SK-N-SH (cell line): ENCODE measurements at regions not wholly inside any gene's neighbourhood (a gene's known extent, or its start where the extent isn't known, plus 50 kb on each side); places are given as distances from the start of the nearest gene placed in this dataset.

Experiments used
- CTCF ChIA-PET: fragments of 300-600, 350-600 bp; formaldehyde crosslinking; extraction: SDS; loops from one replicate; lab custom pipeline; 2021; lab: Yijun Ruan, JAX
- POLR2A ChIA-PET: fragments of 350-600 bp; sonication (Branson Sonifier 250); formaldehyde crosslinking; extraction: SDS; loops from one replicate; lab custom pipeline; 2020; ENCODE audit warnings: antibody characterized with exemption, inconsistent platforms; lab: Yijun Ruan, JAX
- DNase-seq: peaks from one replicate; pipeline ENCODE4 v3.0.0; 2012
- H2AFZ ChIP-seq: fragments of 200-600 bp; sonication (generic); 2 replicates; pipeline ENCODE4 v1.8.1; 2016; ENCODE audit warnings: antibody characterized with exemption, mild to moderate bottlenecking, low read depth
- H3F3A ChIP-seq: fragments of 200-600 bp; sonication (generic); replicated peaks from 2 replicates; pipeline ENCODE3; 2016; ENCODE audit warnings: antibody characterized with exemption, mild to moderate bottlenecking; ENCODE audit not compliant: insufficient read depth
- H3K27ac ChIP-seq, 2 experiments: fragments of 200-500 bp in 1 of 2; fragments of 200-600 bp in 1 of 2; sonication (Bioruptor generic) in 1 of 2; sonication (generic), shearing (Covaris generic) in 1 of 2; 2 replicates each; pipeline versions ENCODE4 v1.5.1 to v1.6.1; 2014 to 2016; ENCODE audit warnings: low read depth in 2 of 2, inconsistent platforms in 1 of 2, low read length in 1 of 2, mild to moderate bottlenecking in 1 of 2, mixed read lengths in 1 of 2
- H3K27me3 ChIP-seq: fragments of 200-600 bp; sonication (generic), shearing (Covaris generic); 2 replicates; pipeline ENCODE4 v1.6.1; 2016; ENCODE audit warnings: mixed run types; ENCODE audit not compliant: insufficient read depth
- H3K36me3 ChIP-seq, 2 experiments: fragments of 200-500 bp in 1 of 2; fragments of 200-600 bp in 1 of 2; sonication (Bioruptor generic) in 1 of 2; sonication (generic) in 1 of 2; replicated peaks in 1 of 2; 2 replicates each; pipeline versions ENCODE3 to v1.5.1; 2014 to 2016; ENCODE audit warnings: low read length in 1 of 2, mild to moderate bottlenecking in 1 of 2; ENCODE audit not compliant: insufficient read depth in 2 of 2, control insufficient read depth in 1 of 2
- H3K4me1 ChIP-seq, 2 experiments: fragments of 200-500 bp in 1 of 2; fragments of 200-600 bp in 1 of 2; sonication (Bioruptor generic) in 1 of 2; sonication (generic), shearing (Covaris generic) in 1 of 2; 2 replicates each; pipeline versions ENCODE4 v1.5.1 to v1.6.1; 2014 to 2016; ENCODE audit warnings: low read depth in 1 of 2, low read length in 1 of 2, mixed run types in 1 of 2; ENCODE audit not compliant: insufficient read depth in 2 of 2, control insufficient read depth in 1 of 2
- H3K4me2 ChIP-seq: fragments of 200-600 bp; sonication (generic), shearing (Covaris generic); 2 replicates; pipeline ENCODE4 v1.6.1; 2017; ENCODE audit warnings: mixed run types
- H3K4me3 ChIP-seq, 2 experiments: fragments of 200-500 bp in 1 of 2; fragments of 200-600 bp in 1 of 2; sonication (Bioruptor generic) in 1 of 2; sonication (generic), shearing (Covaris generic) in 1 of 2; 2 replicates each; pipeline versions ENCODE4 v1.5.1 to v1.8.1; 2014 to 2016; ENCODE audit warnings: low read depth in 2 of 2, inconsistent platforms in 1 of 2, low read length in 1 of 2, mild to moderate bottlenecking in 1 of 2, mixed read lengths in 1 of 2, moderate library complexity in 1 of 2
- H3K79me2 ChIP-seq: fragments of 200-600 bp; sonication (generic); 2 replicates; pipeline ENCODE4 v1.8.1; 2017; ENCODE audit warnings: mild to moderate bottlenecking; ENCODE audit not compliant: insufficient read depth
- H3K9ac ChIP-seq: fragments of 200-600 bp; sonication (generic); 2 replicates; pipeline ENCODE4 v1.6.1; 2017; ENCODE audit warnings: mixed run types
- H3K9me2 ChIP-seq: fragments of 200-600 bp; sonication (generic); 2 replicates; pipeline ENCODE4 v1.6.1; 2017; ENCODE audit warnings: mixed run types
- H3K9me3 ChIP-seq: fragments of 200-600 bp; sonication (generic); 2 replicates; pipeline ENCODE4 v1.6.1; 2017; ENCODE audit warnings: mixed run types, mild to moderate bottlenecking, moderate library complexity
- H4K20me1 ChIP-seq: fragments of 200-600 bp; sonication (generic); 2 replicates; pipeline ENCODE4 v1.6.1; 2017; ENCODE audit warnings: mild to moderate bottlenecking, mixed run types; ENCODE audit not compliant: insufficient read depth
- CHD2 ChIP-seq: fragments of 150-350 bp; IDR thresholded peaks from 2 replicates; pipeline ENCODE4 v1.6.1; 2018; ENCODE audit warnings: low read length; ENCODE audit not compliant: partially characterized antibody
- FOSL2 ChIP-seq: IDR thresholded peaks from 2 replicates; pipeline ENCODE4 v1.4.0; 2012; ENCODE audit warnings: low read depth, mild to moderate bottlenecking, moderate library complexity, borderline replicate concordance
- FOXJ3 ChIP-seq: sonication (generic); formaldehyde crosslinking; IDR thresholded peaks from 2 replicates; pipeline ENCODE4 v1.5.1; 2020; ENCODE audit warnings: mild to moderate bottlenecking, missing genetic modification reagents
- FOXM1 ChIP-seq: IDR thresholded peaks from 2 replicates; pipeline ENCODE4 v1.4.0; 2012; ENCODE audit warnings: low read depth, mild to moderate bottlenecking
- MEF2A ChIP-seq: IDR thresholded peaks from 2 replicates; pipeline ENCODE4 v1.4.0; 2012; ENCODE audit warnings: low read depth, borderline replicate concordance
- MXI1 ChIP-seq: IDR thresholded peaks from 2 replicates; pipeline ENCODE4 v1.6.1; 2012; ENCODE audit warnings: mild to moderate bottlenecking, low read depth, low read length, improper control_type of control experiment
- NFIC ChIP-seq: IDR thresholded peaks from 2 replicates; pipeline ENCODE4 v1.4.0; 2012; ENCODE audit warnings: borderline replicate concordance
- NRF1 ChIP-seq: IDR thresholded peaks from 2 replicates; pipeline ENCODE4 v1.6.1; 2012; ENCODE audit warnings: low read depth, mild to moderate bottlenecking, low read length
- RCOR1 ChIP-seq: fragments of 150-350 bp; IDR thresholded peaks from 2 replicates; pipeline ENCODE4 v1.6.1; 2017; ENCODE audit warnings: antibody characterized with exemption, low read length
- RXRA ChIP-seq: IDR thresholded peaks from 2 replicates; pipeline ENCODE4 v1.4.0; 2012; ENCODE audit warnings: low read depth, mild to moderate bottlenecking, borderline replicate concordance
- SIN3A ChIP-seq: IDR thresholded peaks from 2 replicates; pipeline ENCODE4 v1.6.1; 2012; ENCODE audit warnings: low read depth, mild to moderate bottlenecking, low read length, moderate library complexity, borderline replicate concordance
- TAF1 ChIP-seq: IDR thresholded peaks from 2 replicates; pipeline ENCODE4 v1.6.1; 2012; ENCODE audit warnings: low read depth, mild to moderate bottlenecking, low read length, moderate library complexity, borderline replicate concordance
- TCF12 ChIP-seq: IDR thresholded peaks from 2 replicates; pipeline ENCODE4 v1.4.0; 2012
- USF2 ChIP-seq: fragments of 150-350 bp; IDR thresholded peaks from 2 replicates; pipeline ENCODE4 v1.6.1; 2017; ENCODE audit warnings: antibody characterized with exemption, low read length, low read depth, borderline replicate concordance
- YY1 ChIP-seq: IDR thresholded peaks from 2 replicates; pipeline ENCODE4 v1.4.0; 2012; ENCODE audit warnings: low read depth, mild to moderate bottlenecking
- ZBTB33 ChIP-seq: IDR thresholded peaks from 2 replicates; pipeline ENCODE4 v1.4.0; 2012; ENCODE audit warnings: low read depth, borderline replicate concordance
- WGBS: methylation state at CpG from one replicate; pipeline ENCODE4 v1.1.6; 2017; ENCODE audit warnings: low lambda C conversion rate; 5-methylcytosine and 5-hydroxymethylcytosine counted together
- TF ChIP-seq, protein P1 (sequence below): IDR thresholded peaks from 2 replicates; pipeline ENCODE4 v1.4.0; 2012; ENCODE audit warnings: low read depth, borderline replicate concordance
- TF ChIP-seq, protein P2 (sequence below): fragments of 200-600 bp; sonication (generic); IDR thresholded peaks from 2 replicates; pipeline ENCODE4 v1.6.1; 2017; ENCODE audit warnings: antibody characterized with exemption, mild to moderate bottlenecking, moderate library complexity
- TF ChIP-seq, protein P3 (sequence below): fragments of 150-350 bp; IDR thresholded peaks from 2 replicates; pipeline ENCODE4 v1.6.1; 2016; ENCODE audit warnings: mild to moderate bottlenecking, low read depth, low read length

GRCh38 chrX:94493405-94493804 lies 819.4 kb downstream of the FAM133A start (continued):
- no peak for TF ChIP-seq ZBTB33
- TF ChIP-seq SIN3A, result no peak
- TF ChIP-seq, protein P1, sequence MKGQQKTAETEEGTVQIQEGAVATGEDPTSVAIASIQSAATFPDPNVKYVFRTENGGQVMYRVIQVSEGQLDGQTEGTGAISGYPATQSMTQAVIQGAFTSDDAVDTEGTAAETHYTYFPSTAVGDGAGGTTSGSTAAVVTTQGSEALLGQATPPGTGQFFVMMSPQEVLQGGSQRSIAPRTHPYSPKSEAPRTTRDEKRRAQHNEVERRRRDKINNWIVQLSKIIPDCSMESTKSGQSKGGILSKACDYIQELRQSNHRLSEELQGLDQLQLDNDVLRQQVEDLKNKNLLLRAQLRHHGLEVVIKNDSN, result no peak
- TF ChIP-seq FOXM1, result no peak
- TF ChIP-seq FOSL2, result no peak
- TF ChIP-seq RCOR1, result no peak
- TF ChIP-seq, protein P2, sequence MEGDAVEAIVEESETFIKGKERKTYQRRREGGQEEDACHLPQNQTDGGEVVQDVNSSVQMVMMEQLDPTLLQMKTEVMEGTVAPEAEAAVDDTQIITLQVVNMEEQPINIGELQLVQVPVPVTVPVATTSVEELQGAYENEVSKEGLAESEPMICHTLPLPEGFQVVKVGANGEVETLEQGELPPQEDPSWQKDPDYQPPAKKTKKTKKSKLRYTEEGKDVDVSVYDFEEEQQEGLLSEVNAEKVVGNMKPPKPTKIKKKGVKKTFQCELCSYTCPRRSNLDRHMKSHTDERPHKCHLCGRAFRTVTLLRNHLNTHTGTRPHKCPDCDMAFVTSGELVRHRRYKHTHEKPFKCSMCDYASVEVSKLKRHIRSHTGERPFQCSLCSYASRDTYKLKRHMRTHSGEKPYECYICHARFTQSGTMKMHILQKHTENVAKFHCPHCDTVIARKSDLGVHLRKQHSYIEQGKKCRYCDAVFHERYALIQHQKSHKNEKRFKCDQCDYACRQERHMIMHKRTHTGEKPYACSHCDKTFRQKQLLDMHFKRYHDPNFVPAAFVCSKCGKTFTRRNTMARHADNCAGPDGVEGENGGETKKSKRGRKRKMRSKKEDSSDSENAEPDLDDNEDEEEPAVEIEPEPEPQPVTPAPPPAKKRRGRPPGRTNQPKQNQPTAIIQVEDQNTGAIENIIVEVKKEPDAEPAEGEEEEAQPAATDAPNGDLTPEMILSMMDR, result no peak

GRCh38 chrX:94511564-94511963 lies 837.6 kb downstream of the FAM133A start:
- H3K4me3 ChIP-seq, result no peak overlapping the region
- no peaks in the 10 kb centered on the region for H3F3A ChIP-seq
- no peak overlapping the region for H3K9ac ChIP-seq
- H3K79me2 ChIP-seq, result no peaks in the 10 kb centered on the region
- no peaks in the 10 kb centered on the region for H3K27me3 ChIP-seq
- H4K20me1 ChIP-seq, result no peaks in the 10 kb centered on the region
- H3K9me3 ChIP-seq, result no peaks in the 10 kb centered on the region
- WGBS, result 6% methylated on average over 2 of the region's 2 CpGs
- H2AFZ ChIP-seq, result no peak overlapping the region
- ChIA-PET CTCF (no interaction called here), POLR2A (no interaction called here)
- H3K27ac ChIP-seq, result no peak overlapping the region
- no peaks in the 10 kb centered on the region for H3K4me1 ChIP-seq
- H3K36me3 ChIP-seq, result no peaks in the 10 kb centered on the region
- no peak for DNase-seq
- TF ChIP-seq FOXJ3 (CRISPR knock-in tag) (no peak), NFIC (no peak), USF2 (no peak)
- no peak overlapping the region for H3K4me2 ChIP-seq
- H3K9me2 ChIP-seq, result no peaks in the 10 kb centered on the region

- H3K4me3 ChIP-seq, result no peak overlapping the region
- no peak for DNase-seq
Observed at GRCh38 chrX:94515009-94515408, 841.0 kb downstream of the FAM133A start.

More at GRCh38 chrX:94515009-94515408, 841.0 kb downstream of the FAM133A start:
- Histone ChIP-seq H2AFZ (no peak overlapping the region), H3K4me2 (no peak overlapping the region), H3K79me2 (no peaks in the 10 kb centered on the region), H3K27me3 (no peaks in the 10 kb centered on the region), H3F3A (no peaks in the 10 kb centered on the region), H3K27ac (no peak overlapping the region), H3K4me1 (no peaks in the 10 kb centered on the region)
- ChIA-PET POLR2A (no interaction called here), CTCF (no interaction called here)
- 0% methylated on average over 1 of the region's 1 CpG for WGBS
- TF ChIP-seq, protein P3, sequence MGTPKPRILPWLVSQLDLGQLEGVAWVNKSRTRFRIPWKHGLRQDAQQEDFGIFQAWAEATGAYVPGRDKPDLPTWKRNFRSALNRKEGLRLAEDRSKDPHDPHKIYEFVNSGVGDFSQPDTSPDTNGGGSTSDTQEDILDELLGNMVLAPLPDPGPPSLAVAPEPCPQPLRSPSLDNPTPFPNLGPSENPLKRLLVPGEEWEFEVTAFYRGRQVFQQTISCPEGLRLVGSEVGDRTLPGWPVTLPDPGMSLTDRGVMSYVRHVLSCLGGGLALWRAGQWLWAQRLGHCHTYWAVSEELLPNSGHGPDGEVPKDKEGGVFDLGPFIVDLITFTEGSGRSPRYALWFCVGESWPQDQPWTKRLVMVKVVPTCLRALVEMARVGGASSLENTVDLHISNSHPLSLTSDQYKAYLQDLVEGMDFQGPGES, result no peak
- TF ChIP-seq NRF1 (no peak), FOXM1 (no peak), NFIC (no peak), TCF12 (no peak), RXRA (no peak), YY1 (no peak), CHD2 (no peak), FOSL2 (no peak), FOXJ3 (CRISPR knock-in tag) (no peak), MEF2A (no peak), TAF1 (no peak), MXI1 (no peak)
- TF ChIP-seq, all 33 proteins: peak for 0
- H4K20me1 ChIP-seq, result no peaks in the 10 kb centered on the region
- H3K9me3 ChIP-seq, result no peaks in the 10 kb centered on the region
- no peak overlapping the region for H3K9ac ChIP-seq
- H3K36me3 ChIP-seq, result no peaks in the 10 kb centered on the region
- no peaks in the 10 kb centered on the region for H3K9me2 ChIP-seq
